Mammary epithelial cell (primary cell): ENCODE measurements at regions not wholly inside any gene's neighbourhood (a gene's known extent, or its start where the extent isn't known, plus 50 kb on each side); places are given as distances from the start of the nearest gene placed in this dataset.

Experiments
- CTCF ChIP-seq, 2 donors: IDR thresholded peaks in 1 of 2; conservative IDR thresholded peaks in 1 of 2; 2 replicates each; pipeline ENCODE4 v1.5.1; 2011 to 2012; ENCODE audit warnings: inconsistent platforms in 2 of 2, low read length in 2 of 2, mild to moderate bottlenecking in 2 of 2, control low read depth in 1 of 2, low read depth in 1 of 2; ENCODE audit not compliant: insufficient read depth in 1 of 2; ENCODE audit errors: extremely low read depth in 1 of 2
- EZH2 ChIP-seq: IDR thresholded peaks from 2 replicates; pipeline ENCODE4 v1.6.1; 2012; ENCODE audit warnings: low read length, inconsistent platforms, borderline replicate concordance

- no peak for TF ChIP-seq CTCF (conservative IDR thresholded peaks at IDR 0.05 in 1 of 2, IDR thresholded peaks at IDR 0.05 in 1 of 2; ENCODE audit: extremely low read depth in 1 of 2, insufficient read depth in 1 of 2, low read depth in 1 of 2, low read length in 2 of 2)
- TF ChIP-seq EZH2 = no peak
Observed at GRCh38 chr4:110332483-110332882, 134.1 kb upstream of the ELOVL6 start.
